NB4 (cell line): ENCODE measurements at regions not wholly inside any gene's neighbourhood (a gene's known extent, or its start where the extent isn't known, plus 50 kb on each side); places are given as distances from the start of the nearest gene placed in this dataset.

Experiments
- DNase-seq: peaks from one replicate; pipeline ENCODE4 v3.0.0; 2010; ENCODE audit warnings: low read depth
- H3K4me3 ChIP-seq: one replicate; pipeline ENCODE4 v1.5.1; 2011; ENCODE audit warnings: mild to moderate bottlenecking, low read depth, low read length, moderate library complexity
- MAX ChIP-seq: IDR thresholded peaks from 2 replicates; pipeline ENCODE4 v1.6.1; 2011; ENCODE audit warnings: low read depth, low read length
- MYC ChIP-seq: IDR thresholded peaks from 2 replicates; pipeline ENCODE4 v1.6.1; 2011; ENCODE audit warnings: low read depth, low read length
- POLR2A ChIP-seq: IDR thresholded peaks from 2 replicates; pipeline ENCODE4 v1.6.1; 2011; ENCODE audit warnings: mild to moderate bottlenecking; ENCODE audit not compliant: insufficient read length; ENCODE audit errors: extremely low read depth
- TF ChIP-seq, protein P1 (sequence below): IDR thresholded peaks from one replicate; pipeline ENCODE4 v1.5.1; 2012; ENCODE audit warnings: low read depth, low read length

DNA sequence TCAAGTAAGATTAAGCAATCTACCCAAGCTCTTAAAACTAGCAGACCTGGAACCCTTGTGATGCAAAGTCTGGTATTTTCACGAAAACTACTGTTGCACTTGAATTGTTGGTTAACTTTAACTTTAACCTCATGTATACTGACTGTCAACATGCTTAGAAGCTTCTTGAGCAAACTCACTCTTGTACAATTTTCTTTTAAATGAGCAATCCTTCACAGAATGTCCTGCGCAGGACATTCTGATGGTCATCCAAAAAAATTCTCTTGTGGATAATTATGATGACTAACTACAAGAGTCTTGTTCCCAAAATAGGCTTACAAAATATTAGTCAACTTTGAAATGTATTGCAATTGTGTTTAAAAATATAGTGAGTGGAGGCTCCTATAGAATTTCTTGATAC is 54.0 kb upstream of the PDE3A start:
- DNase-seq = no peak
- TF ChIP-seq POLR2A = no peak
- TF ChIP-seq MAX = no peak
- no peak for TF ChIP-seq MYC
- TF ChIP-seq, protein P1, sequence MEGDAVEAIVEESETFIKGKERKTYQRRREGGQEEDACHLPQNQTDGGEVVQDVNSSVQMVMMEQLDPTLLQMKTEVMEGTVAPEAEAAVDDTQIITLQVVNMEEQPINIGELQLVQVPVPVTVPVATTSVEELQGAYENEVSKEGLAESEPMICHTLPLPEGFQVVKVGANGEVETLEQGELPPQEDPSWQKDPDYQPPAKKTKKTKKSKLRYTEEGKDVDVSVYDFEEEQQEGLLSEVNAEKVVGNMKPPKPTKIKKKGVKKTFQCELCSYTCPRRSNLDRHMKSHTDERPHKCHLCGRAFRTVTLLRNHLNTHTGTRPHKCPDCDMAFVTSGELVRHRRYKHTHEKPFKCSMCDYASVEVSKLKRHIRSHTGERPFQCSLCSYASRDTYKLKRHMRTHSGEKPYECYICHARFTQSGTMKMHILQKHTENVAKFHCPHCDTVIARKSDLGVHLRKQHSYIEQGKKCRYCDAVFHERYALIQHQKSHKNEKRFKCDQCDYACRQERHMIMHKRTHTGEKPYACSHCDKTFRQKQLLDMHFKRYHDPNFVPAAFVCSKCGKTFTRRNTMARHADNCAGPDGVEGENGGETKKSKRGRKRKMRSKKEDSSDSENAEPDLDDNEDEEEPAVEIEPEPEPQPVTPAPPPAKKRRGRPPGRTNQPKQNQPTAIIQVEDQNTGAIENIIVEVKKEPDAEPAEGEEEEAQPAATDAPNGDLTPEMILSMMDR = no peak
- H3K4me3 ChIP-seq = no peak overlapping the region

GRCh38 chr12:20317554-20317953 is 50.8 kb upstream of the PDE3A start:
- no peak for DNase-seq
- no peak overlapping the region for H3K4me3 ChIP-seq
- TF ChIP-seq, protein P1 = no peak
- TF ChIP-seq POLR2A (no peak), MAX (no peak), MYC (no peak)
